Fibroblast of mammary gland (primary cell): ENCODE measurements at regions not wholly inside any gene's neighbourhood (a gene's known extent, or its start where the extent isn't known, plus 50 kb on each side); places are given as distances from the start of the nearest gene placed in this dataset.

Experiments used
- DNase-seq: peaks from one replicate; pipeline ENCODE4 v3.0.0-alpha.2; 2010; ENCODE audit warnings: low read depth
- H3K4me3 ChIP-seq: 2 replicates; pipeline ENCODE4 v1.5.1; 2011; ENCODE audit warnings: low read depth, mild to moderate bottlenecking, low read length, moderate library complexity; ENCODE audit not compliant: control insufficient read depth
- CTCF ChIP-seq: conservative IDR thresholded peaks from 2 replicates; pipeline ENCODE4 v1.5.1; 2011; ENCODE audit warnings: low read depth, low read length, inconsistent platforms; ENCODE audit not compliant: control insufficient read depth, insufficient read depth

GRCh38 chr1:218200979-218201378 lies 84.1 kb upstream of the RRP15 start:
- no peak for DNase-seq
- H3K4me3 ChIP-seq, result no peak overlapping the region
- TF ChIP-seq CTCF, result no peak

GRCh38 chr1:218201601-218202000 lies 83.5 kb upstream of the RRP15 start:
- H3K4me3 ChIP-seq, result no peak overlapping the region
- no peak for DNase-seq
- no peak for TF ChIP-seq CTCF

- DNase-seq, result no peak
- H3K4me3 ChIP-seq, result no peak overlapping the region
- TF ChIP-seq CTCF, result no peak
Observed at GRCh38 chr1:218205721-218206120, 79.4 kb upstream of the RRP15 start.

- TF ChIP-seq CTCF, result no peak
- H3K4me3 ChIP-seq, result no peak overlapping the region
- DNase-seq, result no peak
Observed at GRCh38 chr1:218207194-218207593, 77.9 kb upstream of the RRP15 start.

- H3K4me3 ChIP-seq, result no peak overlapping the region
- DNase-seq, result peak; percentile 69
- TF ChIP-seq CTCF, result no peak
Observed at GRCh38 chr1:218209351-218209861, 75.7 kb upstream of the RRP15 start.

- no peak for DNase-seq
- H3K4me3 ChIP-seq, result no peak overlapping the region
- no peak for TF ChIP-seq CTCF
Observed at GRCh38 chr1:218211241-218211640, 73.9 kb upstream of the RRP15 start.

GRCh38 chr1:218217040-218217439 lies 68.1 kb upstream of the RRP15 start:
- no peak for DNase-seq
- H3K4me3 ChIP-seq, result no peak overlapping the region
- no peak for TF ChIP-seq CTCF
